ENCODE measurements at regions not wholly inside any gene's neighbourhood (a gene's known extent, or its start where the extent isn't known, plus 50 kb on each side); places are given as distances from the start of the nearest gene placed in this dataset.
"Not testable (repeated sequence)": the region's sequence is repeated elsewhere in the genome, so short reads cannot be mapped to it uniquely, and the experiment has no call there.

DNA sequence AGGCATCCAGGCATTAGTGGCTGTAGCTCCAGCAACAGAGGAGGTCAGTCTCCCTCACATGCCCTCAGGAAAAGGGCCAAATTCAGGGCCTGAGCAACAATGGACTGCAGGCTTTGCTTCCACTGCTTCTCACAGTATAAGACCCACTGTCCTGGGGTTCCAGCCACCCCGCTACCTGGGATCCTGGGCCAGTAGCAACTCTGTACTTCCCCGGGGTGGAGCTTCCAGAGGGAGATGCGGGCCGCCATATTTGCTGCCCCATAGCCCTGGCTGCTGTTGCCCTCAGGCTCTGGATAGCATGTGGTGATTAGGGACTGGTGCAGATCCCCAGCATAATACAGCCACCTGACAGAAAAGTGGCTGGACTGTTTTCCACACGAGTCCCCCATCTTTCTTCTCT, 201.1 kb upstream of the POGK start:
- DNase-seq (ENCODE audit: low read depth in 2 of 2) = no peak
- TF ChIP-seq, protein P1, sequence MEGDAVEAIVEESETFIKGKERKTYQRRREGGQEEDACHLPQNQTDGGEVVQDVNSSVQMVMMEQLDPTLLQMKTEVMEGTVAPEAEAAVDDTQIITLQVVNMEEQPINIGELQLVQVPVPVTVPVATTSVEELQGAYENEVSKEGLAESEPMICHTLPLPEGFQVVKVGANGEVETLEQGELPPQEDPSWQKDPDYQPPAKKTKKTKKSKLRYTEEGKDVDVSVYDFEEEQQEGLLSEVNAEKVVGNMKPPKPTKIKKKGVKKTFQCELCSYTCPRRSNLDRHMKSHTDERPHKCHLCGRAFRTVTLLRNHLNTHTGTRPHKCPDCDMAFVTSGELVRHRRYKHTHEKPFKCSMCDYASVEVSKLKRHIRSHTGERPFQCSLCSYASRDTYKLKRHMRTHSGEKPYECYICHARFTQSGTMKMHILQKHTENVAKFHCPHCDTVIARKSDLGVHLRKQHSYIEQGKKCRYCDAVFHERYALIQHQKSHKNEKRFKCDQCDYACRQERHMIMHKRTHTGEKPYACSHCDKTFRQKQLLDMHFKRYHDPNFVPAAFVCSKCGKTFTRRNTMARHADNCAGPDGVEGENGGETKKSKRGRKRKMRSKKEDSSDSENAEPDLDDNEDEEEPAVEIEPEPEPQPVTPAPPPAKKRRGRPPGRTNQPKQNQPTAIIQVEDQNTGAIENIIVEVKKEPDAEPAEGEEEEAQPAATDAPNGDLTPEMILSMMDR (IDR thresholded peaks at IDR 0.05; ENCODE audit: low read depth, low read length) = no peak
- no peak overlapping the region for H3K4me3 ChIP-seq (replicated peaks in 1 of 2; ENCODE audit: low read depth in 2 of 2, low read length in 2 of 2)

DNA sequence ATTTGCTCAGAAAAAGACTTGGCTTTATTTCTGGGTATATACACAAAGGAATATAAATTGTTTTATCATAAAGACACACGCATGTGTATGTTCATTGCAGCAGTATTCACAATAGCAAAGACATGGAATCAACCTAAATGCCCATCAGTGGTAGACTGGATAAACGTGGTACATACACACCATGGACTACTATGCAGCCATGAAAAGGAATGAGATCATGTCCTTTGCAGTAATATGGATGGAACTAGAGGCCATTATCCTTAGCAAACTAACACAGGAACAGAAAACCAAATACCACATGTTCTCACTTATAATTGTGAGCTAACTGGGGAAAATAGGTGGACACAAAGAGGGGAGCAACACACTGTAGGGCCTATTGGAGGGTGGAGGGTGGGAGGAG, 182.0 kb upstream of the POGK start:
- H3K4me3 ChIP-seq (replicated peaks in 1 of 2; ENCODE audit: low read depth in 2 of 2, low read length in 2 of 2); DNase-seq (ENCODE audit: low read depth in 2 of 2): not testable (repeated sequence)

DNA sequence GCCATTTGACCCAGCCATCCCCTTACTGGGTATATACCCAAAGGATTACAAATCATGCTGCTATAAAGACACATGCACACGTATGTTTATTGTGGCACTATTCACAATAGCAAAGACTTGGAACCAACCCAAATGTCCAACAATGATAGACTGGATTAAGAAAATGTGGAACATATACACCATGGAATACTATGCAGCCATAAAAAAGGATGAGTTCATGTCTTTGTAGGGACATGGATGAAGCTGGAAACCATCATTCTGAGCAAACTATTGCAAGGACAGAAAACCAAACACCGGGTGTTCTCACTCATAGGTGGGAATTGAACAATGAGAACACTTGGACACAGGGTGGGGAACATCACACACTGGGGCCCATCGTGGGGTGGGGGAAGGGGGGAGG, 172.5 kb upstream of the POGK start:
- not testable (repeated sequence) for DNase-seq (ENCODE audit: low read depth in 2 of 2)

GRCh38 chr1:166667600-166667999, 171.7 kb upstream of the POGK start:
- not testable (repeated sequence) for H3K4me3 ChIP-seq (replicated peaks in 1 of 2; ENCODE audit: low read depth in 2 of 2, low read length in 2 of 2); DNase-seq (ENCODE audit: low read depth in 2 of 2)

More for the DNA sequence above, 172.5 kb upstream of the POGK start:
- H3K4me3 ChIP-seq (replicated peaks in 1 of 2; ENCODE audit: low read depth in 2 of 2, low read length in 2 of 2) = not testable (repeated sequence)

DNA sequence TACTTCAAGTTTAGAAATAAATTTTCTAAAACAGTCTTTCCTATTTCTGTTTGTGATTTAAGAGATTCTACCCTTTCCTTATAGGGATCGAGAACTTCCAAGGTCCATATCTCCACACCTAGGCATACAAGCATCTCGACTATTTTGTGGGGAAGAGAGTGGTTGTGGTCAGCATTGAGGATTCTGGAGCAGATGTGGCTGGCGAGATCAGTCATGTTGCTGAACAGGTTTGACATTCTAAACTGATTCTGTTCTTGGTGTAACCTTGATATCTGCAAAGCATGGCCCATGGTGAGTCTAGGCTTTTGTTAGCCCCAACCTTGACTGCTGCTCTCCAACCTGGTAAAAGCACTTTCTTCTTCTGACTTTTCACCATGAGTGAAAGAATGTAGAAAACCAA, 167.6 kb upstream of the POGK start:
- TF ChIP-seq, protein P1 (IDR thresholded peaks at IDR 0.05; ENCODE audit: low read depth, low read length) = no peak
- H3K4me3 ChIP-seq (replicated peaks in 1 of 2; ENCODE audit: low read depth in 2 of 2, low read length in 2 of 2) = no peak overlapping the region
- no peak for DNase-seq (ENCODE audit: low read depth in 2 of 2)

- no peak for DNase-seq (ENCODE audit: low read depth in 2 of 2)
Observed at GRCh38 chr1:166673722-166674121, 165.6 kb upstream of the POGK start.

DNA sequence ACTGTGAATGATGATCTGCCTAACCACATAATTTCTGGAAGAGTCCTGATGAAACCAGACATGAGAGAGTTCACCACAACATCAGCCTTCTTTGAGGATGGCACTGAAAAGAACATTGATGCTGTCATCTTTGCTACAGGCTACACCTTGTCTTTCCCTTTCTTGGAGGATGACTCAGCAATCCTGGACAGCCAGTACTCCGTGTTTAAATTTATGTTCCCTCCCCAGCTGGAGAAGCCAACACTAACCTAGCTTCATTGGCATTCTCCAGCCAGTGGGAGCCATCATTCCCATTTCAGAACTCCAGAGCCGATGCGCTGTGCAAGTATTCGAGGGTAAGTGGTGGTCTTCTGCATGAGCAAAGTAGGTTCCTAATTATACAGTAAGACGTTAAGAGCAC, 164.1 kb upstream of the POGK start:
- TF ChIP-seq, protein P1 (IDR thresholded peaks at IDR 0.05; ENCODE audit: low read depth, low read length) = no peak
- no peak for DNase-seq (ENCODE audit: low read depth in 2 of 2)
- H3K4me3 ChIP-seq (replicated peaks in 1 of 2; ENCODE audit: low read depth in 2 of 2, low read length in 2 of 2) = no peak overlapping the region

More at GRCh38 chr1:166673722-166674121, 165.6 kb upstream of the POGK start:
- H3K4me3 ChIP-seq (replicated peaks in 1 of 2; ENCODE audit: low read depth in 2 of 2, low read length in 2 of 2) = no peak overlapping the region
- TF ChIP-seq, protein P1 (IDR thresholded peaks at IDR 0.05; ENCODE audit: low read depth, low read length) = no peak

DNA sequence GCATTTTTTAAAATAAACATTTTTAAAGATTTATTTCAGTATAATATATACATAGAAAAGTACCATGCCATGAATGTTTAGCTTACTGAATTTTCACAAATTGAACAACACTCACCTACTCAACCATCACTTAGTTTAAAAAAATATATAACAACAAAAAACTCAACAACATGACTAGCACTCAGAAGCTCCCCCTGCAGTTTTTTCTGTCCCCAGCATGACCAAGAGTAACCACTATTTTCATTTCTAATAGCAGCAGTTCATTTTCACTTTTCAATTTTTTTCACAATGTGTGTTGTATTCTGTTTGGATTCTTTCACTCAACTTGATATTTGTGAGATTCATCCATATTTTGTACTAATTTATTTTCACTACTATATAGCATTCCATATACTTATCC, 162.3 kb upstream of the POGK start:
- TF ChIP-seq, protein P1 (IDR thresholded peaks at IDR 0.05; ENCODE audit: low read depth, low read length) = no peak
- no peak overlapping the region for H3K4me3 ChIP-seq (replicated peaks in 1 of 2; ENCODE audit: low read depth in 2 of 2, low read length in 2 of 2)
- DNase-seq (ENCODE audit: low read depth in 2 of 2) = no peak

- DNase-seq (ENCODE audit: low read depth in 2 of 2) = no peak
- TF ChIP-seq, protein P1 (IDR thresholded peaks at IDR 0.05; ENCODE audit: low read depth, low read length) = no peak
- H3K4me3 ChIP-seq (replicated peaks in 1 of 2; ENCODE audit: low read depth in 2 of 2, low read length in 2 of 2) = no peak overlapping the region
Observed at GRCh38 chr1:166679369-166679768, 159.9 kb upstream of the POGK start.
